ENCODE measurements at regions not wholly inside any gene's neighbourhood (a gene's known extent, or its start where the extent isn't known, plus 50 kb on each side); places are given as distances from the start of the nearest gene placed in this dataset.

- no peak for DNase-seq
These were observed 60.6 kb upstream of the CD34 start for GRCh38 chr1:207971331-207972219.

GRCh38 chr1:207970329-207971233 lies 59.7 kb upstream of the CD34 start:
- no peak for DNase-seq

- no peak for DNase-seq
These were observed 58.6 kb upstream of the CD34 start for GRCh38 chr1:207969528-207969927.

- DNase-seq, result no peak
These were observed 57.6 kb upstream of the CD34 start for GRCh38 chr1:207968521-207969009.

- no peak for DNase-seq
These were observed 56.8 kb upstream of the CD34 start for GRCh38 chr1:207967703-207968102.

- no peak for DNase-seq
These were observed 55.6 kb upstream of the CD34 start for GRCh38 chr1:207966521-207966920.

GRCh38 chr1:207965392-207966387 lies 54.8 kb upstream of the CD34 start:
- DNase-seq, result no peak

GRCh38 chr1:207964195-207964966 lies 53.5 kb upstream of the CD34 start:
- no peak for DNase-seq

- DNase-seq, result peak; percentile 82 to 87
These were observed 52.7 kb upstream of the CD34 start for GRCh38 chr1:207963427-207964194.

- peak; percentile 23 to 24 for DNase-seq
These were observed 51.9 kb upstream of the CD34 start for GRCh38 chr1:207962716-207963426.
